ENCODE measurements at regions not wholly inside any gene's neighbourhood (a gene's known extent, or its start where the extent isn't known, plus 50 kb on each side); places are given as distances from the start of the nearest gene placed in this dataset.

DNA sequence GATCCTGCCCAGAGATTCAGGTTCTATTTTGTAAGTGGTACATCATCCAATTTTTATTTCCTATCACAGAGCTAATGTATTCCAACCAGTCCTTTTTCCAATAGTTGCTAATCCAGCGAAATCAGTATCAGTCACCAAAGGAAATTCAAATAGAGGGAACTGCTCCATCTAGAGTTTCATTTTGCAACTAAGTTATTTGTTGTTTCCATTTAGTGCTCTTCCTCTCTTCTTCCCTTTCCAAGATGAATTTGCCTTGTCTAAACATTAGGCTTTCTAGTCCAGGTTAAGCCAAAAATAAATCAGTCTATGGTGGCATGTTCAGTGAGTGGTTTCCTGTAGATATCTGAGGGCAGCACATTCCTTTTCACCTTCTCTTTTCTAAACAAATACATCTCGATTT is 79.8 kb upstream of the SPATA31D4 start (continued):
- TF ChIP-seq, protein P1, sequence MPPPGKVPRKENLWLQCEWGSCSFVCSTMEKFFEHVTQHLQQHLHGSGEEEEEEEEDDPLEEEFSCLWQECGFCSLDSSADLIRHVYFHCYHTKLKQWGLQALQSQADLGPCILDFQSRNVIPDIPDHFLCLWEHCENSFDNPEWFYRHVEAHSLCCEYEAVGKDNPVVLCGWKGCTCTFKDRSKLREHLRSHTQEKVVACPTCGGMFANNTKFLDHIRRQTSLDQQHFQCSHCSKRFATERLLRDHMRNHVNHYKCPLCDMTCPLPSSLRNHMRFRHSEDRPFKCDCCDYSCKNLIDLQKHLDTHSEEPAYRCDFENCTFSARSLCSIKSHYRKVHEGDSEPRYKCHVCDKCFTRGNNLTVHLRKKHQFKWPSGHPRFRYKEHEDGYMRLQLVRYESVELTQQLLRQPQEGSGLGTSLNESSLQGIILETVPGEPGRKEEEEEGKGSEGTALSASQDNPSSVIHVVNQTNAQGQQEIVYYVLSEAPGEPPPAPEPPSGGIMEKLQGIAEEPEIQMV (tag; conservative IDR thresholded peaks at IDR 0.05; ENCODE audit: low read depth) = no peak
- no peak for TF ChIP-seq MTA1 (IDR thresholded peaks at IDR 0.05; ENCODE audit: borderline replicate concordance)
- TF ChIP-seq SMAD2 (IDR thresholded peaks at IDR 0.05; ENCODE audit: low read depth, low read length) = no peak
- TF ChIP-seq ZBTB17 (CRISPR knock-in tag; IDR thresholded peaks at IDR 0.05) = no peak

DNA sequence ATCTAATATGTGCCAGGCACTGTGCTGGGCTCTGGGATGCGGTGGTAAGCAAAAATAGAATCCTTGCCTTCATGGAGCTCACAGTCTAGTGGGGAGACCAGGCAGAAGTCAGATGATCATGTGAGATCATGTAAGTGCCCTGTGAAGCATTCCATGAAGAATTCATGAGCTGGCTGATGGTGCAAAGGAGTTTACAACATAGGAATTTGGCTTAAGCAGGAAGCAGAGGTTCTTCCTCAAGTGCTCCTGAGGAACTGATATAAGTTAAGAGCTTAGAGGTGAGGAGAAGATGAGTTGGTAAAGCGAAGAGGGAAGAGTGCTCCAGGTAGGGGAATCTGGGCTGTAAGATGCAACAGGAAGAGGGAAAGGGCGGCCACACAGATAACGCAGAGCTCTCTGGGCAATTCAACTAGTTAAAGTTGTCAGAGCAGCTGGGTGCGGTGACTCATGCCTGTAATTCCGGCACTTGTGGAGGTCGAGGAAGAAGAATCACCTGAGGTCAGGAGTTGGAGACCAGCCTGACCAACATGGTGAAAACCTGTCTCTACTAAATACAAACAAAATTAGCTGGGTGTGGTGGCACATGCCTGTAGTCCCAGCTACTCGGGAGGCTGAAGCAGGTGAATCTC is 78.5 kb upstream of the SPATA31D4 start:
- Histone ChIP-seq H3K27me3 (ENCODE audit: control insufficient read depth in 2 of 2, insufficient read depth in 2 of 2, low read length in 2 of 2) (no peaks in the 10 kb centered on the region), H4K20me1 (replicated peaks; ENCODE audit: control insufficient read depth, insufficient read depth, low read length) (no peaks in the 10 kb centered on the region), H3K9me1 (ENCODE audit: control insufficient read depth, insufficient read depth, low read length) (no peaks in the 10 kb centered on the region), H3K4me3 (no peak overlapping the region), H3K79me2 (ENCODE audit: control insufficient read depth, insufficient read depth, low read length) (no peaks in the 10 kb centered on the region), H3K36me3 (ENCODE audit: control insufficient read depth, insufficient read depth, low read length) (no peaks in the 10 kb centered on the region), H3K9ac (ENCODE audit: insufficient read depth in 1 of 2, low read depth in 2 of 2, low read length in 2 of 2) (no peak overlapping the region), H3K27ac (ENCODE audit: extremely low read depth, low read depth, low read length) (no peak overlapping the region), H3K4me2 (ENCODE audit: insufficient read depth, low read length) (no peak overlapping the region), H2AFZ (ENCODE audit: low read depth, low read length) (no peak overlapping the region), H3K4me1 (replicated peaks in 1 of 2; ENCODE audit: control insufficient read depth in 2 of 2, insufficient read depth in 2 of 2, low read length in 2 of 2) (no peaks in the 10 kb centered on the region), H3K9me3 (replicated peaks; ENCODE audit: control insufficient read depth, insufficient read depth, low read depth, low read length) (no peaks in the 10 kb centered on the region)
- intact Hi-C loops (cut with micrococcal nuclease) = no loop called here
- in situ Hi-C loops (cut with MboI) = no loop called here
- TF ChIP-seq SAFB (IDR thresholded peaks at IDR 0.05; ENCODE audit: borderline replicate concordance, low read depth, low read length) = no peak
- TF ChIP-seq ZNF79 (CRISPR knock-in tag; IDR thresholded peaks at IDR 0.05; ENCODE audit: low read depth) = no peak
- no peak for TF ChIP-seq KDM5B (IDR thresholded peaks at IDR 0.05; ENCODE audit: insufficient replicate concordance, low read depth, low read length)
- TF ChIP-seq ZNF644 (tag; IDR thresholded peaks at IDR 0.05; ENCODE audit: low read depth) = no peak
- no peak for TF ChIP-seq NFYB (IDR thresholded peaks at IDR 0.05; ENCODE audit: extremely low read depth, insufficient read length)
- TF ChIP-seq FUS (optimal IDR thresholded peaks at IDR 0.05; ENCODE audit: low read depth, low read length) = no peak
- TF ChIP-seq, protein P2, sequence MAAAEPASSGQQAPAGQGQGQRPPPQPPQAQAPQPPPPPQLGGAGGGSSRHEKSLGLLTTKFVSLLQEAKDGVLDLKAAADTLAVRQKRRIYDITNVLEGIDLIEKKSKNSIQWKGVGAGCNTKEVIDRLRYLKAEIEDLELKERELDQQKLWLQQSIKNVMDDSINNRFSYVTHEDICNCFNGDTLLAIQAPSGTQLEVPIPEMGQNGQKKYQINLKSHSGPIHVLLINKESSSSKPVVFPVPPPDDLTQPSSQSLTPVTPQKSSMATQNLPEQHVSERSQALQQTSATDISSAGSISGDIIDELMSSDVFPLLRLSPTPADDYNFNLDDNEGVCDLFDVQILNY (CRISPR knock-in tag; IDR thresholded peaks at IDR 0.05) = no peak
- TF ChIP-seq ZNF76 (CRISPR knock-in tag; IDR thresholded peaks at IDR 0.05; ENCODE audit: borderline replicate concordance) = no peak
- TF ChIP-seq BDP1 (IDR thresholded peaks at IDR 0.05; ENCODE audit: insufficient read depth, insufficient read length) = no peak
- TF ChIP-seq DIDO1 (tag; IDR thresholded peaks at IDR 0.05; ENCODE audit: low read depth) = no peak
- FAIRE-seq (no peak), DNase-seq (ENCODE audit: extremely low read depth in 1 of 4, low spot score in 3 of 4) (no peak), ATAC-seq (no peak)
- POLR2A ChIA-PET = no interaction called here
- 0% methylated on average over 7 of the region's 8 CpGs for WGBS (ENCODE audit: insufficient coverage, low coverage, missing lambda C conversion rate)
- CTCF ChIA-PET (ENCODE audit: low intra/inter-chr PET ratio) = no interaction called here
- BruUV-seq (replicated peaks) = no TSS peak

All from K562 (cell line).